Fibroblast of lung (primary cell): ENCODE measurements at regions not wholly inside any gene's neighbourhood (a gene's known extent, or its start where the extent isn't known, plus 50 kb on each side); places are given as distances from the start of the nearest gene placed in this dataset.

Experiments
- CTCF ChIP-seq, 2 donors: IDR thresholded peaks in 1 of 2; conservative IDR thresholded peaks in 1 of 2; 1 replicate in 1 of 2; 2 replicates in 1 of 2; pipeline ENCODE4 v1.5.1; 2011 to 2012; ENCODE audit warnings: low read length in 2 of 2, control low read depth in 1 of 2, inconsistent platforms in 1 of 2, low read depth in 1 of 2, mild to moderate bottlenecking in 1 of 2
- EZH2 ChIP-seq: IDR thresholded peaks from 2 replicates; pipeline ENCODE4 v1.5.1; 2012; ENCODE audit warnings: low read length, control low read depth, mild to moderate bottlenecking; ENCODE audit errors: missing control alignments

GRCh38 chr11:79897896-79898295 is 457.1 kb upstream of the TENM4 start:
- TF ChIP-seq EZH2: no peak
- no peak for TF ChIP-seq CTCF (conservative IDR thresholded peaks at IDR 0.05 in 1 of 2, IDR thresholded peaks at IDR 0.05 in 1 of 2; ENCODE audit: low read depth in 1 of 2, low read length in 2 of 2)
